Cardiac septum (tissue), 1 donor: ENCODE measurements at regions not wholly inside any gene's neighbourhood (a gene's known extent, or its start where the extent isn't known, plus 50 kb on each side); places are given as distances from the start of the nearest gene placed in this dataset.

ENCODE experiments used
- DNase-seq: peaks from one replicate; pipeline ENCODE4 v3.0.0-alpha.2; 2020; ENCODE audit warnings: low spot score
- intact Hi-C: fragments of 100-400 bp; cut with DNase I; formaldehyde crosslinking; loops from one replicate; pipeline ENCODE4 v1.14.0; 2022
- donor health status: DM: no; HTN: no; CAD: no.

DNA sequence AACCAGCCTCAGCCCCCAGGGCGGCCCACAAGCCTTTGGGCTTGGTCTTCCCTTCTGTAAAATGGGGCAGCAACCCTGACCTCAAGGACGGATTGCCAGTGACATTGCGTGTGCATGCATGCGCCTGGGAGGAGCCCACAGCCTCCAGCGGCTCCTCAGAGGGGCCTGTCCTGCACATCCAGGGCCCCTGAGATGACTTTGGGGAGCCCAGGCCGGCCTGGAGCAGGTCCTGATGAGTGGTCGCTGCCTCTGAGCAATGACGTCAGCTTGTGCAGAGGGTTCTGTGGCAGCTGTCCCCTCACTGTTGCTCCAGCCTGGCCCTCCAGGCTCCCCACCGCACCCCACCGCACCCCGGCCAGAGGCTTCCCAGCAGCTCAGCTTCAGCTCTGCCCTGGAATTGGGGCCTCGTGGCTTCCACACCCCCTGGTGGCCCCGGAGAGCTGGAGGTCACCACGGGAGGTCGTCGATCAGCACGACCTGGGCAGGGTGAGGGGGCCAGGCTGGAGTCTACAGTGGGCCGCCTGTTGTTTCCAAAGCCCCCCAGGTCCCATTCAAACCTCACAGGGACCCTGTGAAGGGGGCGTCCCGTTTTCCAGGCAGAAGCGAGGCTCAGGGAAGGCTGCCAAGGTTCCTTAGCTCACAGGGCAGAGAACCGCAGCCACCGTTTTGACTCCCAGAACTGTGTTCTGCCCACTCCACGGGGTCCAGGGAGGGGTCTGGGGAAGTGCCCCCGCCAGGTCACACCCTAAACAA, 341.8 kb downstream of the SEC14L1 start:
- intact Hi-C loops, result no loop called here
- no peak for DNase-seq

DNA sequence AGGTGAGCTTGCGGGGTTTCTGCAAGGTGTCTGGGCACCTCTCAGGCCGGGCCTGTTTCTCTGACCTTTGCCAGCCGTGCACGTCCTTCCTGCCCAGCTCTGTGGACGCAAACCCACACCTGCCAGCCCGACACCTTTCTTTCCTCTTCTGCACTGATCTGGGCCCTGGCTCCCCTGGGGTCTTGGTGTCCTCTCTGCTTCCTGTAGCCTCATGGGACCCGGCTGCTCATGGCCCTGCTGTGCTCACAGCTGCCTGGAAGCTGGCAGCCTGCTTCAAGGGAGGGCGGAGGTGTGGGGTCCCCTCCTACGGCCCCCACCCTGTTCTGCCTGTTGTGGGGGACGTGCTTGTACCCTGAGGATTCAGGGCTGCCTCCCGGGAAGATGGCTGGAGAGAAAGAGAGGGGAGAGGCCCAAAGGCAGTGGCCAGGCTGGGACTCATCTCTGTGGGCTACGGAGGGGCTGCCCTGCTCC, 342.4 kb downstream of the SEC14L1 start:
- intact Hi-C loops, result no loop called here
- no peak for DNase-seq

DNA sequence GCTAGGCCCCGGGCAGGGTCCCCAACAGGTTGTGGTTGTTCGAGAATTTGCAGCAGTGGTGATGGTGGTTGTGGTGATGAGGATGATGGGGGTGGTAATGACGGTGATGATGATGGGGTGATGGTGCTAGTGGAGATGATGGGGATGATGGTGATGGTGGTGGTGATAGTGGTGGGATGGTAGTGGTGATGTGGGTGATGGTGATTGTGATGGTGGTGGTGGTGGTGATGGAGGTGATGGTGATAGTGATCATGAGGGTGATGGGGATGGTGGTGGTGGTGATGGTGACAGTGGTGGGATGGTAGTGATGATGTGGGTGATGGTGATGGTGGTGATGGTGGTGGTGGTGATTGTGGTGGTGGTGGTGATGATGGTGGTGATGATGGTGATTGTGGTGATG, 343.3 kb downstream of the SEC14L1 start:
- intact Hi-C loops, result no loop called here
- no peak for DNase-seq

DNA sequence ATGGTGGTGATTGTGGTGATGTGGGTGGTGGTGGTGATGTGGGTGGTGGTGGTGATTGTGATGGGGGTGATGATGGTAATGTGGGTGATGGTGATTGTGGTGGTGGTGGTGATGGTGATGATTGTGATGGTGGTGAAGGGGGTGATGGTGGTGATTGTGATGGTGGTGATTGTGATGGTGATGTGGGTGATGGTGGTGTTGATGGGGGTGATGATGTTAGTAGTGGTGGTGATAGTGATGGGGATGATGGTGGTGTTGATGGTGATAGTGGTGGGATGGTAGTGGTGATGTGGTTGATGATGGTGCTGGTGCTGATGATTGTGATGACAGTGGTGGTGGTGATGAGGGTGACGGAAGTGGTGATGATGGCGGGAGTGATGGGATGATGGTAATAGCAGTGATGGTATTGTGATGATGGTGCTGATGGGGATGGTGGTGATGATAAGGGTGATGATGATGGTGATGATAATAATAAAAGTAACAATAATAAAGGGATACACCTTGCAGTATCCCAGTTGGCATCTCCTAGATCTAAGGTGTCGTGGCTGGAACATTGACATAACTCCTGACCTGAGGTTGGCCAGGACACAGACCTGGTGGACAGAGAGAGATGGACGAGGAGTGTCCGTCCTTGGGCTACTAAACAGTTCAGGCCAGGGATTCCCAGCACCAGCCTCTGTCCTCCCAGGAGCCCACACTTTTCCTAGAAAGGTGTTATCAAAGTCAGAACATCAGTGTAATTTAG, 344.5 kb downstream of the SEC14L1 start:
- intact Hi-C loops, result no loop called here
- DNase-seq, result no peak

DNA sequence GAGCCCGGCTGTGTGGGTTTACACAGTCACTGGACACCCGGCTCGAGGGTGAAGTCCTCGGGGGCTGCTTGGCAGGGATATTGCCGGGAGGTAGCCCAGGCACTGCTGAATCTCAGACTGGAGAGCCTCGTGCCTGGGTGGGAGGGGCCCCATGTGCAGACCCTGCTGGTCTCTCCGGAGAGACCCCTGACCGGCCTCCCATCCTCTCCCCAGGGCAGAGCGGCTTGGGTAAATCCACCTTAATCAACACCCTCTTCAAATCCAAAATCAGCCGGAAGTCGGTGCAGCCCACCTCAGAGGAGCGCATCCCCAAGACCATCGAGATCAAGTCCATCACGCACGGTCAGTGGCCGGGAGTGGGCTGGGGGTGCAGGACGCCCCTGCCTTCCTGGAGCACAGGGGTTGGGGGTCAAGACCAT, 346.5 kb downstream of the SEC14L1 start:
- intact Hi-C loops, result no loop called here

DNA sequence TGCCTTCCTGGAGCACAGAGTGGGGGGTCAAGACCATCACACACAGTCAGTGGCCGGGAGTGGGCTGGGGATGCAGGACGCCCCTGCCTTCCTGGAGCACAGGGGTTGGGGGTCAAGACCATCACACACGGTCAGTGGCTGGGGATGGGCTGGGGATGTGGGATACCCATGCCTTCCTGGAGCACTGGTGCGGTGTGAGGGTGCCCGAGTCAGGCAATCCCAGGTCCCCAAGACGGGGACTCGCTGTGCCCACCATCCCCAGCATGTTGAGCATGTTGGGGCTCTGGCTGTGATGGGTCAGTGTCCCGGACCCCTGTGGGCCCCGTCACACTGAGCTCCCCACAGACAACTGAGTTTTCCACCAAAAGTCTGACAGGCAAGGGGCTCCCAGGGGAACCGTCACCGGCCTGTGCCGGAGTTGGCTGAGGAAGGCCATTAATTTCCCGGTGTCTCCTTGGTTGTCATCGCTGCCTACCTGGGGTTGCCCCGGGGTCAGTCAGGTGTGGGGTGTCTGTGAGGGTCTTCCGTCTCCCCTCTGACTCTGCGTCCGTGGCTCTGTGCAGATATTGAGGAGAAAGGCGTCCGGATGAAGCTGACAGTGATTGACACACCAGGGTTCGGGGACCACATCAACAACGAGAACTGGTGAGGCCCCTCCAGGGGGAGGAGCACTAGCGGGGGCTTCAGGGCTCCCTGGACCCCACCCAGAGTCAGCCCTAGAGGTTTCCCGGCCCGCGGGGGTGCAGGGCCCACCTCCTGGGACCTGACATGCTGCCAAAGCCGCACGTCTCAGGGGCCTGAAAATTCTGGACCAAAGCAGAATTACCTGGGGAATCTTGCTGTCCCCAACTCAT, 347.1 kb downstream of the SEC14L1 start:
- intact Hi-C loops, result loop anchor here (2.0 kb wide), 1 partner anchor 17 kb away; no protein-coding TSS in a partner anchor
- peak; percentile 38 for DNase-seq

More for the DNA sequence above, 346.5 kb downstream of the SEC14L1 start:
- DNase-seq, result no peak

DNA sequence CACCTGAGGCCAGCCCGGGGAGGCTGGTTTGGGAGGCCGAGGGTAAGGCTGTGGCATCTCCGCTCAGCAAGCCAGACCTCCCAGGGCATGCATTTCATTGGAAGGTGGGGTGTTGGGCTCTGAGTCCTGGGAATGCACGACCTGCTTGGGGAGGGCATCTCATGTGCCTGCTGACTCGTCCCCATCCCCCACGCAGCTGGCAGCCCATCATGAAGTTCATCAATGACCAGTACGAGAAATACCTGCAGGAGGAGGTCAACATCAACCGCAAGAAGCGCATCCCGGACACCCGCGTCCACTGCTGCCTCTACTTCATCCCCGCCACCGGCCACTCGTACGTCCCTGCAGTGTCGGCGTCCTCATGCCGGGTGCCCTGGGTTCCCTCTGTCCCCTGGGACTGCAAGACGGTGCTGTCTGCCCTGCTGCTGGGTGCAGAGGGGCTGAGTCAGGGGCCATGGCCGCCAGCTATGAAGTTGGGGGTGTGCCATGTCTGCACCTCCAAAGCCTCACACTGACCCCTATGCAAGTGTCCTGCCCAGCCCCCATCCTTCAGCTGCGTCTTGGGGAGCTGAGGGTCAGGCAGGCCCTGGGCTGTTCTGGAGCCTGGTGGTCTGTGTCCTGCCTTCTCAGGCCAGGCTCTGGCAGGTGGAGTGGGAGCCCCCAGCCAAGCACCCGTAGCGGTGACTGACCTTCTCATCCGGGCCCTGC, 347.9 kb downstream of the SEC14L1 start:
- intact Hi-C loops, result loop anchor here (2.0 kb wide), 1 partner anchor 18 kb away; no protein-coding TSS in a partner anchor
- DNase-seq, result no peak

DNA sequence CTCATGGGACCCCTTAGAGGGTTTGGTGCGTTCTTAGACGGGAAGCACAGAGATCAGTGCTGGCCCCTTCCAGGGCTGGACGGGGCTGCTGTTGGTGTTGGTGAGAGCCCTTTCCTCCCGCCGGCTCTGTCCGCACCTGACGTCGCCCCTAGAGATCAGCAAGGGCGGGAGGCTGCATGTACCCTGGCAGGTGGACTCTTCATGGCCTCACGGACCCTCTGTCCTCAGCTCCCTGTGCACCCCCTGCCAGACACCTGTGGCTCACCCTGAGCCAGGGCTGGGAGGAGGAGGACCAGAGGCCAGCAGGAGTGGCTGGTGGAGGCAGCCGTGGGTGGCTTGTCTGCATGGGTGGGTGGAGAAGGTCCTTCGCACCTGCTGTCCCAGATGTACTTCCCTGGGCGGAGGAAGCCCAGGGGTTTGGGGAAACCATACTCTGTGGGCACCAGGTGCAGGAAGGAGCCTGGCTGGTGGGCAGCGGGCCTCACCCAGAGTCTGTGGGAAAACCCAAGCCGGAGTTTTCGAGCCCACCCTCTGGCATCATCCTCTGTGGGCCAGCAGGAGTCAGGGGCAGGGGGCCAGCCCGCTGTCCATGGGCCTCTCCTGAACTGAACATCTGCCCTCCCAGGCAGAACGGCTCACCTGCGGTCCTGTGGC, 348.6 kb downstream of the SEC14L1 start:
- intact Hi-C loops, result loop anchor here (2.0 kb wide), 1 partner anchor 19 kb away; no protein-coding TSS in a partner anchor
- DNase-seq, result no peak

DNA sequence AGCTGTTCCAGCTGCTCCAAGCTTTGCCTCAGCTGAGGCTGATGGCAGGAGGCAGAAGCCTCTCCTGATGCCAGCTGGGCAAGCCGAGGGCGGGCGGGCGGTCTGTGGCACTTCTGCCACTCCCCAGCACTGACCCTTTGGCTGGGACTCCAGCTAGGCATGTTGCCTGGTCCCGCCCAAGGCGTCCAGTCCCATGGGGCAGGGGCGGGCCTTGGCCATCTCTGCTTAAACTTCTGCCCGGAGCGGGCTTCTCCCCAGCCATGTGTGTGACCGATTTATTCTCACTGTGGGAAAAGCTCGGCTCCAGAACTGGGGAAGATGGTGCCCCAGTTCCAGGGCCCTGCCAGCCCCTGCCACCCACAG, 349.1 kb downstream of the SEC14L1 start:
- DNase-seq, result peak; percentile 92
- intact Hi-C loops, result loop anchor here (2.0 to 10.0 kb wide), 3 partner anchors 19 to 395 kb away; no protein-coding TSS in a partner anchor

DNA sequence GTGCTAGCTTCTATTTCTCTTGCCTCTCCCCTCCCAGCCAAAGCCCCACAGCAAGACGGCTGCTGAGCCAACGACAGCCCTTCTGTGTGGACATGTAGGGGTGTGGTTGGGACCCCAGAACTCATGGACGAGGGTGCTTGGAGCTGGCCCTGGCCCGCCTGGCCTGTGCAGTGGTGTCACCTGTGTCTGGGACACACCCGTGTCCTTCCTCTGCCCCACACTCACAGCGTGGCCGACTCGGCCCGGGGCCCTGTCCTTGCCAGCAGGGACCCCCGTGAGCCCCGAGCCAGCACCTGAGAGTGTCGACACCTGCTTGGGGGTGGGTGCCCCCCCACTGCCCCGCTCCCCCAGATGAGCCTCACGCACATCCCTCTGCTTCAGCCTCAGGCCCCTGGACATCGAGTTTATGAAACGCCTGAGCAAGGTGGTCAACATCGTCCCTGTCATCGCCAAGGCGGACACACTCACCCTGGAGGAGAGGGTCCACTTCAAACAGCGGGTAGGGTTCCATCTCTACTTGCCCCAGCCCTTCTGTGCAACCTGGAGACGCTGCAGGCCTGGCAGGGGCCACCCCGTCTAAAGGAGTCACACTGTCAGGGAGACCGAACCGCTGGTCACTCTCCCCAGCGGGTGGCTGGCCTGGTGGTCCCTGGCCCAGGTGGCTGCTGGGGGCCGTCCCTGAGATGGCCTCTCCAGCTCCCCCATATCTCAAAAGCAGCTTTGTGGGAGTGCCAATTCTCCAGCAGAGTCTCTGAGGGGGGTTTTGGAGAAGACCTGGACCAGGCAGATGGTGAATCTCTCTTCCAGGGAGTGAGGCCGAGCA, 349.8 kb downstream of the SEC14L1 start:
- intact Hi-C loops, result loop anchor here (5.0 to 10.0 kb wide), 2 partner anchors 83 to 396 kb away; no protein-coding TSS in a partner anchor
- peak; percentile 62 for DNase-seq

DNA sequence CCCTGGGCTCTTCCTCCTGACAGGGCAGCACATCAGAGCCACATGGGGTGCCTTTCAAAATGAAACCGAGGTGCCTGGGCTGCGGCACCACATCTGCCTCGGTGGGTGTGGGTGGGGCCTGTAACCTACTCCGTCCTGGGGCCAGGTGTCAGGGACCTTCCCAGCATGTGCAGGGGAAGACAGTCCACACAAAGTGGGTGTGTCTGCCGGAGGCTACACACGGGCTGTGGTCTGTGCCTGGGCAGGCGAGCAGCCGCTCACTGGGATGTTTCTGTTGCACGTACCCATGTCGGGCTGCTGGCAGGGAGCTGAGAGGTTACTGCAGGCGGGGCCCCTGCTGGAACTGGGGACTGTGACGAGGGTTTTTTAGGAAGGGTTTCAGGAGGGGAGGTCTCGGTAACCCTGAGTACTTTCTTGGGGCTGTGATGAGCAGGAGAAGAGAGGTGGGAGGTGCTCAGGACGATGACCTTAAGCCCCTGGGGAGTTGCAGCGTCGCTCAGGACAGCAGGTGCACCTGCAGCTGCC, 351.2 kb downstream of the SEC14L1 start:
- intact Hi-C loops, result loop anchor here (5.0 to 10.0 kb wide), 2 partner anchors 85 to 397 kb away; no protein-coding TSS in a partner anchor
- DNase-seq, result peak; percentile 56

DNA sequence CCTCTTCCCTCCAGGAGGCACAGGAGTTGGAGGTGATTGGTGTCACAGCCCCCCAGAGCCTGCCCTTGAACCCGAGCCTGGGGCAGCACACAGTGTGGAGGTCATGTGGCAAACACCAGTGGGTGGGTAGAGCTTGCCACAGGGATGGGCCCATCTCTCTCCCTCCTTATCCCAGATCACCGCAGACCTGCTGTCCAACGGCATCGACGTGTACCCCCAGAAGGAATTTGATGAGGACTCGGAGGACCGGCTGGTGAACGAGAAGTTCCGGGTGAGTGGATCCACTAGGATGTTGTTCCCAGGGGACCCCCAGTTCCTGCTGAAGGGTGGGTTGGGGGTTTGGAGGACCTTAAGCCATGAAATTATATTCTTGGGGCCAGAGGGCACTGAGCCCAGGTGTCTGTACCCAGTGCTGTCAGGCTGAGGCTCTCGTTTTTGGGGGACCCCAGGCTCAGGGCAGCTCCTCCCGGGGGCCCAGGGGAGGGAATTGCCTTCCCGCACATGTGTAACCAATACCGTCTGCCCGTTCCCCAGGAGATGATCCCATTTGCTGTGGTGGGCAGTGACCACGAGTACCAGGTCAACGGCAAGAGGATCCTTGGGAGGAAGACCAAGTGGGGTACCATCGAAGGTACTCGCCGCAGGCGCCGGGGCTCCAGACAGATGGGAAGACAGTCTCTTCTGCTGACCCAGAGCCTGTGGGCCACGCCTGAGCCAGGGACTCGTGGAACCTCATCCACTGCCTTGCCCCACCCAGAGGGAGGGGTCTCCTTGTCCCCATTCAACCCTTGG, 351.9 kb downstream of the SEC14L1 start:
- intact Hi-C loops, result loop anchor here (5.0 to 10.0 kb wide), 2 partner anchors 85 to 398 kb away; no protein-coding TSS in a partner anchor
- peak; percentile 66 for DNase-seq

DNA sequence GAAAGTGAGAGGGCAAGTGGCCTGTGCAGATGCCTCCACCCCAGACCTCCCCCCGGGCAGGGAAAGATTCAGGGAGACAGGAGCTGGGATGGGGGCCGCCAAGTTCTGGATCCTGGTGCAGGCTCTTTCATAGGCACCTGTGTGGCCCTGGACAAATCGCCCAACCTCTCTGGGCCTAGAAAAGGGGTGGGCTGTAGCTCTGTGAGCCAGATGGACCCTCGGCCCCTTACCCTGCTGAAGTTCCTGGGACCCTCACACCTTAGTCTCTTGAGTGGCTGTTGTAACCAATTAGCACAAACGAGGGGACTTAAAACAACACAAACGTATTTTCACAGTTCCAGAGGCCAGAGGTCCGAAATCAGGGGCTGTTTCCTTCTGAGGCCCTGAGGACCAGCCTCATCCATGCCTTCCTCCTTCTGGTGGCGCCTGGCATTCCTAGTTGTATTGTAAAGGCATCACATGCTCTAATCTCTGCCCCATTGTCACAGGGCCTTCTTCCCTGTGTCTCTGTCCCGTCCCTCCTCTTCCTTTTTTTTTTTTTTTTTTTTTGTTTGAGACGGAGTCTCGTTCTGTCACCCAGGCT, 352.6 kb downstream of the SEC14L1 start:
- intact Hi-C loops, result loop anchor here (5.0 to 10.0 kb wide), 2 partner anchors 86 to 399 kb away; no protein-coding TSS in a partner anchor
- peak; percentile 43 for DNase-seq

DNA sequence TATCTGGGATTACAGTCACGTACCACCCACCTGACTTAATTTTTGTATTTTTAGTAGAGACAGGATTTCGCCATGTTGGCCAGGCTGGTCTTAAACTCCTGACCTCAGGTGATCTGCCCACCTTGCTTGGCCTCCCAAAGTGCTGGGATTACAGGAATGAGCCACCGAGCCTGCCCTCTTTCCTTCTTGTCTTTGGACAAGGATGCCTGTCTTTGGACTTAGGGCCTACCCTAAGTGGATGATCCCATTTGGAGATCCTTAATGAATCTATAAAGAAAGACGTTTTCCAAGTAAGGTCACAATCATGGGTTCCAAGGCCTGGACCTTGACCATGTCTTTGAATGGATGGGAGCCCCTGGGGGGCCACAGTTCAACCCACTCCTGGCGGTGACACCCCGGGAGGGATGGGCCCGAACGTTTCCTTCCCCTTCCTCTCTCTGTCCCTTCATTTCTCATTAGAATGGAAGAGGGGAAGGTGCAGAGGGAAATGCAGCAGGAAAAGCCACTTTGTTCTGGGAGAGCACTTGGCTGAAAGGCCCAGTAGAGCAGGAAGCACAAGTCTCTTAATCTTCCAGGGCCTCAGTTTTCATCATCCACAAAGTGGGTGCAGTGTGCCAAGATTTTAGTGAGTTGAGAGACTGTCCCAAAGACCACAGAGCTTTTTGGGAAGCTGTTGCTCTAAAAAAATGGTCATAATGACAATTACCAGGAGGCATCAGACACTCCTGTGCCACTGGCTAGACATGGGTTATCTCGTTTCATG, 353.3 kb downstream of the SEC14L1 start:
- intact Hi-C loops, result loop anchor here (1.0 to 10.0 kb wide), 4 partner anchors 64 to 399 kb away; no protein-coding TSS in a partner anchor
- peak; percentile 36 for DNase-seq
